ENCODE measurements at regions not wholly inside any gene's neighbourhood (a gene's known extent, or its start where the extent isn't known, plus 50 kb on each side); places are given as distances from the start of the nearest gene placed in this dataset.
A peak's percentile ranks its signal among the peaks of the same experiment; 100 is the strongest.

DNA sequence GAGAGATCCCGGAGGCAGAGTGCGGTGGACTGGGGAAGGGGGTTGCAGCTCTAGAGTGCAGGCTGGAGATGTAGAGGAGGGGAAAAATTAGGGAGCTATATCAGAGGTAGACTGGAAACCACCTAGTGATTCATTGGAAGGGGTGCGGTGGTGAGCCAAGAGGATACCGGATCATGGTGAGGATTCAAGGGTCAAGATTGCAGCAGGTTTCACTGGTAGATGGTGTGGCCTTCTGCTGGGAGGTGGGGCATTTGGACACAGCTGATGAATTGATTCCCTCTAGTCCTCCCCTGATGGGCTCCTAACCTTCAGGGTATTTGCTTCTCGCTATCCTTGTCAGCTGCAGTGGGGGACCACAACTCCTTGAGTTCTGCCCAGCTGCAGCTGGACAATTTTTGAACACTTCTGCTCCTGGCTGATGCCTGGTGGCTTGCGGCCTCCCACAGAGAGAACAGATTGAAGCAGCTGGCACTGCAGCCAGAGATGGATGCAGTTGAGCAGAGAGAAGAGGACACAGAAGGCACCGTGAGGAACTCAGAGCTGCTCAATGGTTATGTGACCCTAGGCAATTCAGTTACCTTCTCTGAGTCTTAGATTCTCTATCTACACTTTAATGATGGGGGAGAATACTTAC, 134.4 kb upstream of the ABCA1 start:
- no peak overlapping the region for H3K18ac ChIP-seq (ENCODE audit: low read length)
- no peak overlapping the region for H4K91ac ChIP-seq (ENCODE audit: low read depth, low read length)
- H3K4me1 ChIP-seq (ENCODE audit: control insufficient read depth in 1 of 2, insufficient read depth in 2 of 2, low read length in 2 of 2): peaks cover 12 to 13% of the 10 kb centered on the region in 2 experiments
- H2BK5ac ChIP-seq (ENCODE audit: low read depth, low read length, poor library complexity): no peak overlapping the region
- H4K12ac ChIP-seq (ENCODE audit: low read depth, low read length): no peak overlapping the region
- no peak overlapping the region for H2AFZ ChIP-seq (ENCODE audit: insufficient read depth, low read length, poor library complexity)
- H3K4me2 ChIP-seq (ENCODE audit: low read length): no peak overlapping the region
- WGBS (ENCODE audit: extremely low coverage, insufficient coverage, insufficient read length): no CpG with 5 or more reads among the region's 7 CpGs
- no peak overlapping the region for H2AK5ac ChIP-seq (ENCODE audit: low read length)
- no peak overlapping the region for H3K27ac ChIP-seq (ENCODE audit: low read depth, low read length)
- H3K9me3 ChIP-seq (ENCODE audit: insufficient read depth, low read depth, low read length): no peaks in the 10 kb centered on the region
- no peak overlapping the region for H3K23ac ChIP-seq (ENCODE audit: low read length)
- peak overlapping the region; percentile 8 for H2BK12ac ChIP-seq (ENCODE audit: low read length)
- H3K4me3 ChIP-seq (ENCODE audit: low read depth, low read length): no peak overlapping the region
- peaks cover 2% of the 10 kb centered on the region for H3K79me2 ChIP-seq (ENCODE audit: control insufficient read depth, insufficient read depth, low read length, poor library complexity)
- no peak overlapping the region for H2BK120ac ChIP-seq (ENCODE audit: insufficient read depth, low read length, poor library complexity)
- H3K14ac ChIP-seq (ENCODE audit: low read length): no peak overlapping the region
- H3K79me1 ChIP-seq (ENCODE audit: low read length): peaks cover 11% of the 10 kb centered on the region
- H3K9ac ChIP-seq (ENCODE audit: low read length): no peak overlapping the region
- no peaks in the 10 kb centered on the region for H3K27me3 ChIP-seq (ENCODE audit: insufficient read depth, low read length)
- no peak for DNase-seq
- H4K8ac ChIP-seq (ENCODE audit: low read depth, low read length): no peak overlapping the region
- H3K4ac ChIP-seq (ENCODE audit: low read depth, low read length): no peak overlapping the region
- no peaks in the 10 kb centered on the region for H3K36me3 ChIP-seq (ENCODE audit: control insufficient read depth in 1 of 2, insufficient read depth in 2 of 2, low read length in 2 of 2)

DNA sequence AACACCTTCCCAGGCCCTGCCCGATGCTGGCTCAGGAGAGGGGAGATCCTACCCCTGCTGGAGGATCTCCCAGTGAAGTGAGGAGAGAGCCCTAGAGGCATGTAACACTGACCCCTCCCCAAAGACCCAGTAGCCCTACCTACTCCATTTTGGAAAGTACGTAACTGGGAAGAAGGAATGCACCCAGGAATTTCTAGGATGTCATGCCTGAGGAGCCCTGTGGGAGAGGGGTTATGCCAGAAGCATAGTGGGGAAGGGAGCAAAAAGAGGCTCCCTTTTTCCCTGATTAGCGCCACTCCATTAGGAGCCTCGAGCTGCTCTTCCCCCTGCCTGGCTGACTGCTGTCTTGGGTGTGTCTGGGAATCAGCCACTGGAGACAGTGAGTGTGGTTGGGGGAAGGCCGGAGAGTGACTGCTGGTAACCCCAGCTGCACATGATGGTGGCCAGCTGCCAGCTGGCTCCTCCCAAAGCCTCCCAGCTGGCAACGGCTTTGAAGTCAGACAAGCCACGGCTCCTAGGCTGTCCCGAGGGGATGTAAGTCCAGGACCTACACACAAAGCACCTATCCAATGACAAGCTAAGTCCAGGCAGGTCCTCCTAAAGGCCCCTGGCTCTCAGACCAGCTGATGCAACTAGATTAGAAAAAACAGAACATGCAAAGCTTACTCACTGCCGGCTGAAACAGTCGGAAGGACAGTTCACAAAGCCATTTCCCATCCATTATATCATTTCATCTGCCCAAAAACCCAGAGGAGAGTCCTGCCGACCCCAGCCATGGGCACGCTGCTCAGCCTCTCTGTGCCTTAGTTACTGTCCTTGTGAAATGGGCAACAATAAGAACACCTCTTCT, 136.5 kb upstream of the ABCA1 start:
- H3K23ac ChIP-seq (ENCODE audit: low read length): no peak overlapping the region

DNA sequence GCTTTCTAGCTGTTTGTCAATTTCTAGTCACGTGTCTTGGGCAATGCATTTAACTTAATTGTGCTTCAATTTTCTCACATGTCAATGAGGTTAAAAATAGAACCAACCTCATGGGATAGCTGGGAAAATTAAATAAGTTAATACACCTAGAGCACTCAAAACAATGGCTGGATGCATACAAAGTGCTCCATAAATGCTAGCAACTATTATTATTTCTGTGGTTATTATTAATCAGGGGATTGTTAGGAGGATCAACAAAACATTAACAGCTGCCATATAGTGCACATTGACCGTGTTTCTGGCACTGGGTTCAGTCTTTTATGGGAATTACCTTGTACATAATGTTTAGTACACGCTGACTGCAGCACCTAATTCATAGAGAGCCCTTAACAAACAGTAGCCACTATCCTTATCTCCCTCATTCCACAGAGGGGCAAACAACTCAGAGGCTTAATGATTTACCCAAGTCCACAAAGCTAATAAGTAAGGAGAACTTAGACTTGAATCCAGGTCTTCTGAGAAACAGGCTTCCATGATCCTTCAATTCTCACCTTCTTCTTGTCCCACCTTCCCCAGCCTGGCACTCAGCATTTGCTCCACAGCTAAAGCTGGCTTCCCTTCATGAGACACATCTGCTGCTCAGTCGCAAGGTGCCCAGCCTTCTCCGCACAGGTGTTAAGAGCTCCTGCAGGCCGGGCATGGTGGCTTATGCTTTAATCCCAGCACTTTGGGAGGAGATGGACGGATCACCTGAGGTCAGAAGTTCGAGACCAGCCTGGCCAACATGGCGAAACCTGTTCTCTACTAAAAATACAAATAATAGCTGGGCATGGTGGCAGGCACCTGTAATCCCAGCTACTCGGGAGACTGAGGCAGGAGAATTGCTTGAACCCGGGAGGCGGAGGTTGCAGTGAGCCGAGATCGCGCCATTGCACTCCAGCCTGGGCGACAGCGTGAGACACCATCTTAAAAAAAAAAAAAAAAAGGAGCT, 137.4 kb upstream of the ABCA1 start:
- DNase-seq: no peak
- peaks cover 11% of the 10 kb centered on the region for H3K79me1 ChIP-seq (ENCODE audit: low read length)
- H2BK5ac ChIP-seq (ENCODE audit: low read depth, low read length, poor library complexity): no peak overlapping the region
- peak overlapping the region; percentile 40 for H2BK120ac ChIP-seq (ENCODE audit: insufficient read depth, low read length, poor library complexity)
- H4K12ac ChIP-seq (ENCODE audit: low read depth, low read length): no peak overlapping the region
- H3K23ac ChIP-seq (ENCODE audit: low read length): no peak overlapping the region
- no peak overlapping the region for H3K4me3 ChIP-seq (ENCODE audit: low read depth, low read length)
- no peak overlapping the region for H3K4ac ChIP-seq (ENCODE audit: low read depth, low read length)
- H3K4me2 ChIP-seq (ENCODE audit: low read length): no peak overlapping the region
- no peak overlapping the region for H3K9ac ChIP-seq (ENCODE audit: low read length)
- no peak overlapping the region for H4K8ac ChIP-seq (ENCODE audit: low read depth, low read length)
- H3K18ac ChIP-seq (ENCODE audit: low read length): peak overlapping the region; percentile 50
- no peaks in the 10 kb centered on the region for H3K9me3 ChIP-seq (ENCODE audit: insufficient read depth, low read depth, low read length)
- no peaks in the 10 kb centered on the region for H3K36me3 ChIP-seq (ENCODE audit: control insufficient read depth in 1 of 2, insufficient read depth in 2 of 2, low read length in 2 of 2)
- no peaks in the 10 kb centered on the region for H3K27me3 ChIP-seq (ENCODE audit: insufficient read depth, low read length)
- peaks cover 2% of the 10 kb centered on the region for H3K79me2 ChIP-seq (ENCODE audit: control insufficient read depth, insufficient read depth, low read length, poor library complexity)
- H2BK12ac ChIP-seq (ENCODE audit: low read length): peak overlapping the region; percentile 53
- H3K4me1 ChIP-seq (ENCODE audit: control insufficient read depth in 1 of 2, insufficient read depth in 2 of 2, low read length in 2 of 2): peaks cover 14 to 17% of the 10 kb centered on the region in 2 experiments
- no peak overlapping the region for H2AK5ac ChIP-seq (ENCODE audit: low read length)
- WGBS (ENCODE audit: extremely low coverage, insufficient coverage, insufficient read length): no CpG with 5 or more reads among the region's 17 CpGs
- peak overlapping the region; percentile 22 for H3K14ac ChIP-seq (ENCODE audit: low read length)
- H4K91ac ChIP-seq (ENCODE audit: low read depth, low read length): peak overlapping the region; percentile 70
- peak overlapping the region; percentile 5 for H3K27ac ChIP-seq (ENCODE audit: low read depth, low read length)
- H2AFZ ChIP-seq (ENCODE audit: insufficient read depth, low read length, poor library complexity): no peak overlapping the region

More for the DNA sequence above, 136.5 kb upstream of the ABCA1 start:
- no peaks in the 10 kb centered on the region for H3K27me3 ChIP-seq (ENCODE audit: insufficient read depth, low read length)
- H4K12ac ChIP-seq (ENCODE audit: low read depth, low read length): peak overlapping the region; percentile 10
- no peaks in the 10 kb centered on the region for H3K36me3 ChIP-seq (ENCODE audit: control insufficient read depth in 1 of 2, insufficient read depth in 2 of 2, low read length in 2 of 2)
- H3K4me2 ChIP-seq (ENCODE audit: low read length): no peak overlapping the region
- peak overlapping the region; percentile 82 for H3K14ac ChIP-seq (ENCODE audit: low read length)
- H2AFZ ChIP-seq (ENCODE audit: insufficient read depth, low read length, poor library complexity): peak overlapping the region; percentile 48
- H3K9ac ChIP-seq (ENCODE audit: low read length): no peak overlapping the region
- no peak overlapping the region for H3K4me3 ChIP-seq (ENCODE audit: low read depth, low read length)
- WGBS (ENCODE audit: extremely low coverage, insufficient coverage, insufficient read length): no CpG with 5 or more reads among the region's 12 CpGs
- peak overlapping the region; percentile 19 for H3K27ac ChIP-seq (ENCODE audit: low read depth, low read length)
- peak overlapping the region; percentile 71 for H2BK5ac ChIP-seq (ENCODE audit: low read depth, low read length, poor library complexity)
- DNase-seq: peak; percentile 92 to 98
- H3K9me3 ChIP-seq (ENCODE audit: insufficient read depth, low read depth, low read length): no peaks in the 10 kb centered on the region
- H3K4ac ChIP-seq (ENCODE audit: low read depth, low read length): peak overlapping the region; percentile 35
- H3K4me1 ChIP-seq (ENCODE audit: control insufficient read depth in 1 of 2, insufficient read depth in 2 of 2, low read length in 2 of 2): peaks cover 12 to 14% of the 10 kb centered on the region in 2 experiments
- H2BK120ac ChIP-seq (ENCODE audit: insufficient read depth, low read length, poor library complexity): peak overlapping the region; percentile 77
- peaks cover 11% of the 10 kb centered on the region for H3K79me1 ChIP-seq (ENCODE audit: low read length)
- peak overlapping the region; percentile 89 for H4K91ac ChIP-seq (ENCODE audit: low read depth, low read length)
- H3K18ac ChIP-seq (ENCODE audit: low read length): peak overlapping the region; percentile 48
- peak overlapping the region; percentile 94 for H2BK12ac ChIP-seq (ENCODE audit: low read length)
- peak overlapping the region; percentile 75 for H4K8ac ChIP-seq (ENCODE audit: low read depth, low read length)
- peaks cover 2% of the 10 kb centered on the region for H3K79me2 ChIP-seq (ENCODE audit: control insufficient read depth, insufficient read depth, low read length, poor library complexity)
- H2AK5ac ChIP-seq (ENCODE audit: low read length): peak overlapping the region; percentile 75

DNA sequence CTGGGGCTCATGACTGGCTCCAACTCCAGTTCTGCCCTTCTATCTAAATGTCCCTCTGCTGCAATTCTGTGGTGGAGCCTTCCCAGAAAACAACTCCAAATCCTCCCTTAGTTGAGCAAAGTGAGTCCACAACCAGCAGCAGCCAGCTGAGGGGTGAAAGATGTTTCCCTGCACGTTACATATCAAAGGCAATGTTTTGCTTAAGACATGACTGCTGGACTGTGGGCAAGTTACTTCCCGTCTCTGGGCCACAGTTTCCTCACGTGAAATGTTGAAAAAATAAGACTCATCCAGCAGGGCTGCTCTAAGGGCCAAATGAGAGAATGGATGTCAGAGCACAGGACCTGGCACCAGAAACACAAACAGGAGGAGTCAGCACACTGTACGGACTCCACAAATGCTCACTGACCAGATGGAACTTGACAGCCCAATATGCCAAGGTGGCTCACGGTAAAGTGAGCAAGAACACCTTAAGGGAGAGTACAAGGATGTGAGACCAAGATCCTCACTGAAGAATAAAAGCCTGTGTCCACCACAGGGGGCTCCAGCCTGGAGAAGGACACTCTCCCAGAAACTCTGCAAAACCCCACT, 138.4 kb upstream of the ABCA1 start:
- peaks cover 2% of the 10 kb centered on the region for H3K79me2 ChIP-seq (ENCODE audit: control insufficient read depth, insufficient read depth, low read length, poor library complexity)
- peaks cover 14 to 20% of the 10 kb centered on the region in 2 experiments for H3K4me1 ChIP-seq (ENCODE audit: control insufficient read depth in 1 of 2, insufficient read depth in 2 of 2, low read length in 2 of 2)
- H3K4ac ChIP-seq (ENCODE audit: low read depth, low read length): no peak overlapping the region
- H3K4me3 ChIP-seq (ENCODE audit: low read depth, low read length): no peak overlapping the region
- no peak overlapping the region for H4K8ac ChIP-seq (ENCODE audit: low read depth, low read length)
- H3K4me2 ChIP-seq (ENCODE audit: low read length): no peak overlapping the region
- no peak overlapping the region for H3K9ac ChIP-seq (ENCODE audit: low read length)
- no peak for DNase-seq
- no peak overlapping the region for H2AFZ ChIP-seq (ENCODE audit: insufficient read depth, low read length, poor library complexity)
- no peak overlapping the region for H4K12ac ChIP-seq (ENCODE audit: low read depth, low read length)
- no peaks in the 10 kb centered on the region for H3K36me3 ChIP-seq (ENCODE audit: control insufficient read depth in 1 of 2, insufficient read depth in 2 of 2, low read length in 2 of 2)
- no peak overlapping the region for H4K91ac ChIP-seq (ENCODE audit: low read depth, low read length)
- peaks cover 11% of the 10 kb centered on the region for H3K79me1 ChIP-seq (ENCODE audit: low read length)
- no peak overlapping the region for H2AK5ac ChIP-seq (ENCODE audit: low read length)
- H3K18ac ChIP-seq (ENCODE audit: low read length): no peak overlapping the region
- H3K27me3 ChIP-seq (ENCODE audit: insufficient read depth, low read length): no peaks in the 10 kb centered on the region
- no CpG with 5 or more reads among the region's 5 CpGs for WGBS (ENCODE audit: extremely low coverage, insufficient coverage, insufficient read length)
- no peaks in the 10 kb centered on the region for H3K9me3 ChIP-seq (ENCODE audit: insufficient read depth, low read depth, low read length)
- H3K27ac ChIP-seq (ENCODE audit: low read depth, low read length): no peak overlapping the region
- H3K14ac ChIP-seq (ENCODE audit: low read length): no peak overlapping the region
- no peak overlapping the region for H3K23ac ChIP-seq (ENCODE audit: low read length)
- H2BK12ac ChIP-seq (ENCODE audit: low read length): no peak overlapping the region
- H2BK120ac ChIP-seq (ENCODE audit: insufficient read depth, low read length, poor library complexity): no peak overlapping the region
- H2BK5ac ChIP-seq (ENCODE audit: low read depth, low read length, poor library complexity): no peak overlapping the region
